Suprapubic skin (tissue), 4 donors: ENCODE measurements at regions not wholly inside any gene's neighbourhood (a gene's known extent, or its start where the extent isn't known, plus 50 kb on each side); places are given as distances from the start of the nearest gene placed in this dataset.

Experiments used
- EP300 ChIP-seq: sonication (generic); formaldehyde crosslinking; IDR thresholded peaks from one replicate; pipeline ENCODE4 v1.6.1; 2017; ENCODE audit warnings: antibody characterized with exemption
- POLR2A ChIP-seq, 2 donors: fragments of 450-650 bp; IDR thresholded peaks; one replicate each; pipeline ENCODE4 v1.6.1; 2017; ENCODE audit warnings: antibody characterized with exemption in 2 of 2, mild to moderate bottlenecking in 2 of 2, moderate library complexity in 2 of 2
- POLR2AphosphoS5 ChIP-seq, 3 donors: sonication (generic); formaldehyde crosslinking; IDR thresholded peaks; one replicate each; pipeline ENCODE4 v1.6.1; 2017; ENCODE audit warnings: antibody characterized with exemption in 3 of 3
- TF ChIP-seq, protein P1 (sequence below), 2 donors: fragments of 200-600 bp in 1 of 2; fragments of 450-650 bp in 1 of 2; sonication (generic) in 1 of 2; IDR thresholded peaks; one replicate each; pipeline ENCODE4 v1.5.1; 2016 to 2019; ENCODE audit warnings: antibody characterized with exemption in 2 of 2, mild to moderate bottlenecking in 1 of 2, moderate library complexity in 1 of 2

DNA sequence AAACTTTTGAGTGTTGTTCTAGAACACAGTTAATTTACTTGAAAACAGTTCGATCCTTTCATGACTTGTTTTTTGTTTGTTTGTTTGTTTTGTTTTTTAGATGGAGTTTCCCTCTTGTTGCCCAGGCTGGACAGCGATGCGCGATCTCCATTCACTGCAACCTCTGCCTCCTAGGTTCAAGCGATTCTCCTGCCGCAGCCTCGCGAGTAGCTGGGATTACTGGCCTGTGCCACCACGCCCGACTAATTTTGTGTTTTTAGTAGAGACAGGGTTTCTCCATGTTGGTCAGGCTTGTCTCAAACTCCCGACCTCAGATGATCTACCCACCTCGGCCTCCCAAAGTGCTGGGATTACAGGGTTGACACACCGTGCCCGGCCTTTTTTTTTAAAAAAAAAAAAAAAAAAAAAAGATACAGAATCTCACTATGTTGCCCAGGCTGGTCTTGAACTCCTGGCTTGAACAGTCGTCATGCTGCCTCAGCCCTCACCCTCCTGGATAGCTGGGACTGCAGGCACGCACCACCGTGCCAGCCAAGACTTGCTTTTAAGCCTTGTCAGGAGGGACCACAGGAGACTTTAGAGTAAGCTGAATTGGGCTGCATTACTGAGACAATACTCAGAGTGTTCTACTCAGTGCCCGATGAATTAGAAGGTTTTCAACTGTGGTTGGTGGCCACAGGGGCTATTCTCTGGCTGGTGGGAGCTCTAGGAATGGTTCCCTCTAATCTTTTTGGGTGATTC, 76.7 kb upstream of the SLC22A16 start:
- TF ChIP-seq, protein P1, sequence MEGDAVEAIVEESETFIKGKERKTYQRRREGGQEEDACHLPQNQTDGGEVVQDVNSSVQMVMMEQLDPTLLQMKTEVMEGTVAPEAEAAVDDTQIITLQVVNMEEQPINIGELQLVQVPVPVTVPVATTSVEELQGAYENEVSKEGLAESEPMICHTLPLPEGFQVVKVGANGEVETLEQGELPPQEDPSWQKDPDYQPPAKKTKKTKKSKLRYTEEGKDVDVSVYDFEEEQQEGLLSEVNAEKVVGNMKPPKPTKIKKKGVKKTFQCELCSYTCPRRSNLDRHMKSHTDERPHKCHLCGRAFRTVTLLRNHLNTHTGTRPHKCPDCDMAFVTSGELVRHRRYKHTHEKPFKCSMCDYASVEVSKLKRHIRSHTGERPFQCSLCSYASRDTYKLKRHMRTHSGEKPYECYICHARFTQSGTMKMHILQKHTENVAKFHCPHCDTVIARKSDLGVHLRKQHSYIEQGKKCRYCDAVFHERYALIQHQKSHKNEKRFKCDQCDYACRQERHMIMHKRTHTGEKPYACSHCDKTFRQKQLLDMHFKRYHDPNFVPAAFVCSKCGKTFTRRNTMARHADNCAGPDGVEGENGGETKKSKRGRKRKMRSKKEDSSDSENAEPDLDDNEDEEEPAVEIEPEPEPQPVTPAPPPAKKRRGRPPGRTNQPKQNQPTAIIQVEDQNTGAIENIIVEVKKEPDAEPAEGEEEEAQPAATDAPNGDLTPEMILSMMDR (IDR thresholded peaks at IDR 0.05): no peak
- TF ChIP-seq POLR2A (IDR thresholded peaks at IDR 0.05) (no peak), POLR2AphosphoS5 (IDR thresholded peaks at IDR 0.05) (no peak), EP300 (no peak)
